Cardiac septum (tissue), 1 donor: ENCODE measurements at regions not wholly inside any gene's neighbourhood (a gene's known extent, or its start where the extent isn't known, plus 50 kb on each side); places are given as distances from the start of the nearest gene placed in this dataset.

Experiments
- DNase-seq: peaks from one replicate; pipeline ENCODE4 v3.0.0-alpha.2; 2020; ENCODE audit warnings: low spot score
- intact Hi-C: fragments of 100-400 bp; cut with DNase I; formaldehyde crosslinking; loops from one replicate; pipeline ENCODE4 v1.14.0; 2022
- donor health status: DM: no; HTN: no; CAD: no.

DNA sequence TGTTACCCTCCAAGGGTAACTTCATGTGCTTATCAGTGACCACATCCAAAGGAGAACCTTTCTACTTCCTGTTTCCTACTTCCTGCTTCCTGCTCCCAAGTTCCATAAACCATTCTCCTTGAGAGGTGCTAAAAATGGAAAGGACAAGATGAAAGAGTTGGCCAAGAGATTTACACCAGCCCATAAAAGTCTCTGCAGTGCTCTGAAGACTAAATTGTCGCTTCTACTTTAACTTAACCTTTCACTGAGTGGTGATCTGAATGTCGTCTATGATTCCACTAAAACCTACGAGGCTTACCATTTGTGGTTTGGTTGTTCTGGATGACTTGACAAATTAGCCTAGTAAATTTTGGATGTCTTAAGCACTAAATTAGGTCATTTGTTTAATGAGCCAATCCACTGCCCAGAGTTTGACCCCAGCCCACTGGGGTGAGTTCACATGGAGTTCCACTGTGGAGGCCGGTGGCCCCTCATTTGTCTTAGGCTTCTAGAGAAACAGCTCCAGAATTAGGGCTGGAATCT lies 333.1 kb downstream of the FOXL1 start:
- no peak for DNase-seq
- intact Hi-C loops: no loop called here

- no peak for DNase-seq
- intact Hi-C loops: no loop called here
Measured at GRCh38 chr16:86913886-86914285, 335.5 kb downstream of the FOXL1 start.

DNA sequence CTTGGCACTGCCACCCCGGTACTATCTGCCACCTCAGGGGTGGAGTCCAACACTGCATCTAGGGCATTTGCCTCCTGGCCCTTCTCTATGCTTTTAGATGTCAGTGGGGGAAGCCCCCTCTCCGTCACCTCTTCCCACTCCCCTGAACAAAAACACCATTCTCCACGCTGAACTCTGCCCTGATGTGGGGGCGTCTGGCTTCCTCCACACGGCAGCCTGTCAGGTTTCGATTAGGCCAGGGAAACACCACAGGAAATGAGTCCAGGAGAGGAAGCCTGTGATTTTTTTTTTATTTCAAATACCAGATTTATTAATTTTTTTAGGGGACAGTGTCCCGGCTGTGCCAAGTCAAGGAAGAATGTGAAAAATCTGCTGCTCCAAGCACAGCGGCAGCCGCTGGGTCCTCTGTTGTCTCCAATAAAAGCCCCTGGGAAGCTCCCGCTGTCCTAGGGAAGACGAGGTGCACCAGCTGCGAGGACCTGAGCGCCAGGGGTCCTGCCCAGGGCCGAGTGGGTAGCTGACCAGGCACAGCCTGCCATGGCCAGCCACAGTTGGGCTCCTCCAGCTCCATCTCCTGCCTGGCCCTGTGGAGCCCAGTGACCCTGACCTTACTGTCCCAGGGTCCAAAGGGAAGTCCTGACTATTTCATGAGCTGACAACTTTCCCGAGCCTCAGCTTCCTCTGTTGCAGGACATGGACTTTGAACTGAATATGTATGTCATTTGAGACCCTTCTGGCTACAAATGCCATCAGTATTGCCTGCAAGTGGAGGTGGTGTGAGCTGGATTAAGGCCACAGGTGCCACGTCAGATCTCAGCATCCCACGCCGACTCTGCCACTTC lies 336.7 kb downstream of the FOXL1 start:
- DNase-seq: no peak
- intact Hi-C loops: no loop called here

DNA sequence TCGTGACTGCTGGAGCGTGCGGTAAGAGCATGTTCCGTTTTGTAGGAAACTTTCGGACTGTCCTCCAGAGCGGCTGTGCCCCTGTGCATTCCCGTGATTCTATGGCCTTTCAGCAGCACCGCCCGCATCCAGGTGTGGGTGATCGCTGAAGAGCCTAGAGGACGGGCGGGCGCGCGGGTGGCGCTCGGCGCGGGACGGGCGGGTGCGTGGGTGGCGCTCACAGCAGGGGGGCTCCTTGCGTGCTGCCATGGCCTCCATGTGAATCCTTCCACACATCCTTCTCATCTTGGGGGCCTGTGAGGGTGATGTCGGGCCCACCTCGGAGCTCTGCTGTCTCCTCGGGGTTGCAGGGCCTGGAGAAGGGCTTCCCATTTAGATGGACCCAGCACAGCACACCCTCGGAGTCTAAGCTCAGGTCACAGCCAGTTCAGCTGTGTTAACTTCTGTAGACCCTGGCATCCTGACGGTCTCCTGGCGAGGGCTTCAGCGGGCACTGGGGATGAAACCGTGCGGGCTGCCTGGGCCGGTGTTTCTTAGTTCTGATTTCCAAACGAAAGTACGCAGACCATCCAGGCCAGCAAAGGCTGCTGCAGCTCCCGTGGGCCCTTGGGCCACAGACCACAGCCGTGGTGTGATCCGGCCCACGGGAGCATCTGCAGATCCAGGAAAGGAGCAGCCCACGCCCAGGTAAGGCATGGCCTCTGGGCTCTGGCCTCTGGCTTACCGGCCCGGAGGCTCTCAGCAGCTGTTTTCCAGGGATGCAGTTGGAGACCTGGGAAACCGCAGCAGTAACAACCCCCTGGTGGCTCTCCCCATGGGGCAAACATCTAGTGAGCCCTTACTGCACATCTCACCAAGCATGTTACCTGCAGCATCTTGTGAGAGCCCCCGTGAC lies 339.4 kb downstream of the FOXL1 start:
- no peak for DNase-seq
- intact Hi-C loops: no loop called here

- no peak for DNase-seq
- intact Hi-C loops: no loop called here
Measured at GRCh38 chr16:86918637-86919036, 340.3 kb downstream of the FOXL1 start.

- DNase-seq: no peak
- intact Hi-C loops: no loop called here
Measured at GRCh38 chr16:86919078-86919477, 340.7 kb downstream of the FOXL1 start.

- intact Hi-C loops: no loop called here
- DNase-seq: no peak
Measured at GRCh38 chr16:86919578-86920305, 341.4 kb downstream of the FOXL1 start.

GRCh38 chr16:86921289-86921688 lies 342.9 kb downstream of the FOXL1 start:
- intact Hi-C loops: no loop called here
- no peak for DNase-seq

GRCh38 chr16:86922311-86922710 lies 344.0 kb downstream of the FOXL1 start:
- intact Hi-C loops: no loop called here
- no peak for DNase-seq

GRCh38 chr16:86923656-86924055 lies 345.3 kb downstream of the FOXL1 start:
- DNase-seq: no peak
- intact Hi-C loops: no loop called here

DNA sequence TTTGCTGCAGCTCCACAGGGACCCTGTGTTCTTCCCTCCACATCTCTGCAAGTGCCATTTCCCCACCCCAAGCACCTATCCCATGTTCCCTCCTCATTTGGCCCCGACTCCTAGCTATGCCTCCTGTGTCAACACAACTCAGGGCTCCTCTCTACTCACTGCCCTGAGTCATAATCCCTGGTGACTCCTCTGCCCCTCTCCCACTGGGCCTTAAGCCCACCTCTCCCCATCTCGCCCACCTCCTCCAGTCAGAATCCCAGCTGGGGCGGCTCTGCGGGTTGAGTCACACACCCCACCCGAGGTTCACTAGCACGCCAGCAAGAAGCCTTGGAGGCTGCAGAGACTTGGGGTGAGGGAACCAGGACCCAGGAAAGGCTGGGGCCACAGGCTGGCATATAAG lies 346.2 kb downstream of the FOXL1 start:
- intact Hi-C loops: no loop called here
- DNase-seq: no peak

- DNase-seq: no peak
- intact Hi-C loops: no loop called here
Measured at GRCh38 chr16:86925067-86925791, 346.9 kb downstream of the FOXL1 start.

DNA sequence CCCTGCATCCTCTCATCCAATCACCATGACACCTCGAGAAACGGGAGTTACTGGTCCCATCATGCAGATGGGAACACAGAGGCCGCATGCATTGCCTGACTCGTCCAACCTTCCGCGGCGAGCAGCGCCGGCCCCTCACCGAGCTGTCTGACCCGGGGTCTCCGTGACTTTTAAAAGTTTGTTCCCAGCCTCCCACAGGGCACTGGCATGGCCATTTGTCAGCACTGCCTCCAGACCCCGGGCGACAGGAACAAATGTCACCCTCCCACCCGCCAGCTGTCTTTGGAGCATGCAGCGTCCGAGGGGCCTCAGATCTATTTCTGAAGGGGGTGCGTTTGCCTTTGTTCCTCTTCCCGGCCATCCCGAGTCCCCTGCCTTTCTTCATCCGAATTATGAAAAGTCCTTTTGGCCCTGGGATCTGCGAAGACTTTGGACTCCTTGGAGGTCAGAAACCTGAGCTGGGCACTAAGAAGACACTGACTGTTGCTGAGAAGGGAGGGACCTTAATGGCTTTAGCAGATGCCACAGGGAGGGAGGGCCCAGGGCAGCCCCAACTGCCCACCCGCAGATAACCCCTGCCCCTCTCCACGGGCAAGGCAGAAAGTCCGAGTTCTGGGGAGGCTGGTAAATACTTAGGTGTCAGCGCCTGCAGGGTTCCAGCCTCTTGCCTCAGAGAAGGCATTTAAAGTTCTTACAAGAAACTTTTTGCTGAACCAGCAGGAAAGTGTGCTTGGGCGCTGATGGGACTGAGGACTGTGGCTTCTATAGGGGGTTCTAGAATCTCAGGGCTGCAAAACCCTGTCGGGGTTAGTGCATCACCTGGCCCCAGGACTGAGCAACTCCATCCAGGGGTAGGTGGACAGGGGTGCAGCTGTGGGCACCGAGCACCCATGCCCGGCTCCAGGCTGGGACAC lies 348.1 kb downstream of the FOXL1 start:
- intact Hi-C loops: no loop called here
- DNase-seq: no peak

GRCh38 chr16:86927699-86928098 lies 349.4 kb downstream of the FOXL1 start:
- intact Hi-C loops: no loop called here
- no peak for DNase-seq

GRCh38 chr16:86928523-86929011 lies 350.2 kb downstream of the FOXL1 start:
- DNase-seq: no peak

DNA sequence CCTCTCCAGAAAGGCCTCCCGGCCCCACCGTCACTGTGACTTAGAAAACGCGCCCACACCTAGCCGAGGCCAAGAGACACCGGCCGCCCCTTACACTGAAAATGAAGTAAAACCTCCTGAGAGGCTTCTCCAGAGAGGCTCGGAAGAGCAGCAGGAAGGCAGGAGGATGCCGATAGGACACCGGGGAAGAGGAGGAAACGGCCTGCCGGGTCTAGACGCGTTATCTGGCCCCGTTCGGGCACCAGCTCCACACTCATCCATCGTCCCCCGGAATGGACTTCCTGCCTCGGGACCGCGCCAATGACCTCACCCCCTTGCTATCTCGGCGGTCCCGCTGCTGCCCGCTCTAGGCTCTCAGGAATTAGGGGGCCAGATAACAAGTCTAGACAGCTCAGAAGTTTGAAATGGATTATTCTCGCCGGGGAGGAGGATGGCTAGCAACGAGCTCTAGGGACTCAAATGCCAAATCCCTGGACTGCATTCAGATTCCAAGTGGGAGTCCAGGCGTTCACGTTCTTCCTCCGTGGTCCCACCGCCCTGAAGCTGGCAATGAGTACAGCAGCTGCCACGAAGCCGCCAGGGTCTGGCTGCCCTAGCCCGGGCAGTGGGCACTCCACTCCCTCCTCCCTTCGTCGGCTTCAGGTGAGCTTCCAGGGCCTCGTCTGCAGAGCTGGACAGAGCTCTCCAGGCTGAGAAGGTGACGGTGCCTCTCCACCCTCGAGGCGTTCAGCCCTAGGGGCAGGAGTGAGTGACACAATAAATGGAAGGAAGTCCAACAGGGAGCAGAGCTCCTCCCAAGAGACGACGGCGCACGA lies 350.9 kb downstream of the FOXL1 start:
- intact Hi-C loops: no loop called here
- DNase-seq: no peak

More at GRCh38 chr16:86928523-86929011, 350.2 kb downstream of the FOXL1 start:
- intact Hi-C loops: no loop called here

DNA sequence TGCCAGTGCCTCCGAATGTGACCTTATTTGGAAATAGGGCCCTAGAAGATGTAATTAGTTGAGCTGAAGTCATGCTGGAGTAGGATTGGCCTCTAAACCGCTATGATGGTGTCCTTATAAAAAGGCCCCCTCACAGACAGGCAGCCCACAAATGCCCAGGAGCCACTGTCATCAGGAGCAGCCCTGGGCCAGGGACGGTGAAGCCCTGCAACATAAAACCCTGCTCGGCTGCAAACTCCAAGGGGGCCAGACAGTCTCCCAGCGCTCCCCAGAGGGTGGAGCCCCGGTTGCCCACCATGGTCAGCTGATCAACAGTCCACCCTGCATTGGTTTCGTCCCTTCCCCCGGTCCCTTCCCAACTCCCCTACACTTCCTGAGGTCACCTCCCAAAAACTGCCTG lies 351.7 kb downstream of the FOXL1 start:
- intact Hi-C loops: no loop called here

More for the DNA sequence above, 351.7 kb downstream of the FOXL1 start:
- DNase-seq: no peak
